Choroid plexus epithelial cell (primary cell): ENCODE measurements at regions not wholly inside any gene's neighbourhood (a gene's known extent, or its start where the extent isn't known, plus 50 kb on each side); places are given as distances from the start of the nearest gene placed in this dataset.

Experiments
- DNase-seq: peaks from one replicate; pipeline ENCODE4 v3.0.0-alpha.2; 2010; ENCODE audit warnings: low read depth
- H3K4me3 ChIP-seq: 2 replicates; pipeline ENCODE4 v1.5.1; 2011; ENCODE audit warnings: low read depth, mild to moderate bottlenecking, control low read depth, low read length, moderate library complexity
- TF ChIP-seq, protein P1 (sequence below): conservative IDR thresholded peaks from 2 replicates; pipeline ENCODE4 v1.5.1; 2011; ENCODE audit warnings: low read depth, mild to moderate bottlenecking, control low read depth, inconsistent platforms, low read length, moderate library complexity

DNA sequence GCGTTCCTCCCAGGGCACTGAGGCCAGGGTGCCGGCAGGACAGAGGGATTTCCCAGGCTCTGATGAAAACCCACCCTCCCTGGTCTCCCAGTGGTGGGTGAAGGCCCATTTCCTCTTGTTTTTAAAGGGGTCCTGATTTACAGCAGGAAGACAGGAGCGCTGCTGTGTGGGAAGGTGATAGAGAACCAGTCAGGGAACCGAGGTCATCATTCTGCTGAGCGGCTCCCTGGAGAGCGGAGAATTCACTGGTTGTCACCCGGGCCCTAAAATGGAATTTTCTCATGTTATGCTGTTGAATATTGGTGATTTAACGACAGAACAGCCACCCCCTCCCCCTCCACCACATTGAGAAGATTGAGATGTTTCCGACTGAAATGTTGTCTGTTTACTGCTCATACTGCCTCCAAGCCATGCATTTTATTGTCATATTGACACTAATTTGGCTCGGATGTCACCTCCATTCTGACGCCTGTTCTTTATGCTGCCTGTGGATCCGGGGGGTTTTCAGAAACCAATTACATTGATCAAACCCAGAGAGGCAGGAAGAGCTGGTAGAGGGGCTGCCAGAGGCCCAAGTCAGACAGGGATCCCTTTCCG, 225.2 kb downstream of the GLI2 start:
- no peak for DNase-seq
- H3K4me3 ChIP-seq = no peak overlapping the region
- TF ChIP-seq, protein P1, sequence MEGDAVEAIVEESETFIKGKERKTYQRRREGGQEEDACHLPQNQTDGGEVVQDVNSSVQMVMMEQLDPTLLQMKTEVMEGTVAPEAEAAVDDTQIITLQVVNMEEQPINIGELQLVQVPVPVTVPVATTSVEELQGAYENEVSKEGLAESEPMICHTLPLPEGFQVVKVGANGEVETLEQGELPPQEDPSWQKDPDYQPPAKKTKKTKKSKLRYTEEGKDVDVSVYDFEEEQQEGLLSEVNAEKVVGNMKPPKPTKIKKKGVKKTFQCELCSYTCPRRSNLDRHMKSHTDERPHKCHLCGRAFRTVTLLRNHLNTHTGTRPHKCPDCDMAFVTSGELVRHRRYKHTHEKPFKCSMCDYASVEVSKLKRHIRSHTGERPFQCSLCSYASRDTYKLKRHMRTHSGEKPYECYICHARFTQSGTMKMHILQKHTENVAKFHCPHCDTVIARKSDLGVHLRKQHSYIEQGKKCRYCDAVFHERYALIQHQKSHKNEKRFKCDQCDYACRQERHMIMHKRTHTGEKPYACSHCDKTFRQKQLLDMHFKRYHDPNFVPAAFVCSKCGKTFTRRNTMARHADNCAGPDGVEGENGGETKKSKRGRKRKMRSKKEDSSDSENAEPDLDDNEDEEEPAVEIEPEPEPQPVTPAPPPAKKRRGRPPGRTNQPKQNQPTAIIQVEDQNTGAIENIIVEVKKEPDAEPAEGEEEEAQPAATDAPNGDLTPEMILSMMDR = no peak

DNA sequence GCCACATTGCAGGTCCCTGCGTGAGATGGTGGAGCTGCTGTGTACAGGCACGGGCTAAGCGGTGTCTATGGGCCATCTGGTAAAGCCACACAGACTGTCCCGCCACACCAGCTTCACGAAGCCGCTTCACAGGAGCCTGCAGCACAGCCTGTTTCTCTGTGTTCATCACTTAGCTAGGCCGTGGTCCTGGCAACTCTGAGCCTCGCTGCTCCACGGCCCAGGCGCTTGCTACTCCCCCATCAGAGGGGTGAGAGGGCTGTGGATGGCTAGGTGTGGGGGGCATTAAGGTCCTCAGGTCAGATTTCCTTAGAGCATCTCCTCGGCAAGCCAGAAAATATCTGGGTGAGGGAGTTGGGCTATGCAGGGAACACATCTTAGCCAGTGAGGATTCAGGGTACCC, 225.7 kb downstream of the GLI2 start:
- TF ChIP-seq, protein P1 = no peak
- no peak for DNase-seq
- H3K4me3 ChIP-seq = no peak overlapping the region

DNA sequence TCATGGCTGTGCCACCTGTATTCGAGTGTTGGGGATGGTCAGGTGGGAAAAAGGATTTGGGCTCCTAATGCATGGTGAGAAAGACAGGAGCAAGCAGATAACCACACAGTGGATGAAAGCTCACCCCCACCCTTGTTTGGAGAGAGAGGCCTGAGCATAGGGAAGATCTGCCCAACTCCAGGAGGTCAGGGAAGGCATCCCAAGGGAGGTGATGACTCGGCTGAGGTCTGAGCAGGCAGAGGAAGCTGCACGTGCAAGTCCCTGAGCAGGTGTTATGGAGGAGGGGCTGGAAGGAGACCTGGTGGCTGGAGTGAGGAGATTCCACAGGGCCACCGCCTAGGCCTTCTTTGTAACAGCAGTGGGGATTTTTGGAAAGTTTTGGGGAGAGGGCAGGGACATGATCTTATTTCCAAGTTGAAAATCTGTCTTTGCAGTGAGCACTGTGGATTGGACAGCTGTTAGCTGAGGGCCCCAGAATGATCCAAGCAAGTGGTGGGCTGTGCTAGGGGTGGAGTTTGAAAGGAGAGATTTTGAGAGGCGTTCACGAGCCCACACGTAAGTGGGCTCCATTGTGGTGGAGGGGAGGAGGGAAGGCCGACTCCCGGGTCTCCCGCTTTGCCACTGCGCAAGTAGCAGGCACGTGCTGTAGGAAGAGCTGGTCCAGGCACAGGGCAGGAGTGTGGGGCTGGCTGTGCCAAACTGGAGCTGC, 228.5 kb downstream of the GLI2 start:
- DNase-seq = no peak
- TF ChIP-seq, protein P1 = no peak
- no peak overlapping the region for H3K4me3 ChIP-seq

GRCh38 chr2:120964819-120965218, 229.2 kb downstream of the GLI2 start:
- DNase-seq = no peak
- TF ChIP-seq, protein P1 = no peak
- H3K4me3 ChIP-seq = no peak overlapping the region

DNA sequence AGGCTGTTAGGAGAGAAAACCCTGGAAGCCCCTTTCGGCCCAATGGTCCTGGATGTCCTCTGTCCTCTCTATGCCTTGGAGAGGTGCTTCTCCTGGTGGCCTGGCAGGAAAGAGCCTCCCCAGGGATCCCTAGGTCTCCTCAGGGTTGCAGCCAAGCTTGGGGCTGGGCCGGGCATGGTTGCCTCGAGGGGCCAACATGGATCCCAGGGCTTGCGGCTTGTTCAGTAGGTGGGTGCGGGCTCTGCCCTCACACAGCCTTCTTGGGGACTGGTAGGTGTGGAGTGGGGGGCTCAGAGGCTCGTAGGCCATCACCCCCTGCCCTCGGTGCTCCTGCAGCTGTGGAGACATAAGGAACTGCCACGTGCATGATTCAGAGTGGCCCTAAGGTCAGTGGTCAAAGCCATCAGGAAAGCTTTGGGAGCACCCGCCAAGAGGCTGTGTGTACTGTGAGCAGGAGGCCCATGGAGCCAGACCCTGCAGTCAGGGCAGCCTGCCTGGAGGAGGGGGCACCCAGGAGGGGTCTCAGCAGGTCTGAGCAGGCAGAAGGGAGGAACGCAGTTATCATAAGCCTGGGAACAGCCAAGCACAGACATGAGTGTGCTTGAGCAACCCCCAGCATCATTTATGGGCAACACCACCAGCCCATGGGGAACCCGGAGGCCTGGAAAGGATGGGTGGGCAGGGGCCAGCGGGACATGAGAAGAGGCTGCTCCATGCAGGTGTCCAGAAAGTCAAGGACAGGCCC, 231.0 kb downstream of the GLI2 start:
- TF ChIP-seq, protein P1 = no peak
- no peak overlapping the region for H3K4me3 ChIP-seq
- no peak for DNase-seq

DNA sequence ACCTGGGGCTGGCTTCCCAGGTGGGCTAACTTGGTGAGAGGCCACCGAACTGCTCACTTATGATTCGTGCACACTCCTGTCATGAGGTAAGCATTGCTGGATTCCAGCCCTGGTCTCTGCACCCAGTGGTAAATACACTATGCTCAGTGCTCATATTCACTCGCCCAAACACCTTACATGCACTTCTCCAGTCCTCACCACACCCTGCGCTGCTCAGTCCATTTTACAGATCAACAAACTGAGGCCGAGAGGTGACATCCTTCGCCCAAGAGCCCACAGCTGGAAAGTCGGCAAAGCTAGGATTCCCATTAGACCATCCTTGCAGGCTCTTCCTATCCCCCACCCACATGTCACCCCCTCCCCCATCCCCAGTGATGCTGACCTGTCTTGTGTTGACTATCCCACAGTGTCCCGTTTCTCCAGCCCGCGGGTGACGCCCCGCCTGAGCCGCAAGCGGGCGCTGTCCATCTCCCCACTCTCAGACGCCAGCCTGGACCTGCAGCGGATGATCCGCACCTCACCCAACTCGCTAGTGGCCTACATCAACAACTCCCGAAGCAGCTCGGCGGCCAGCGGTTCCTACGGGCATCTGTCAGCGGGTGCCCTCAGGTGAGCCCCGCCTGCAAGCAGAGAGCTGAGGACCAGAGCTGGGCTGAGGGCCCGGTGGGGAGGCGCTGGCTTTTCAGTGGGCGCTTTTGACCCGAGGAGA, 232.8 kb downstream of the GLI2 start:
- no peak overlapping the region for H3K4me3 ChIP-seq
- TF ChIP-seq, protein P1 = no peak

More for the DNA sequence above, 232.8 kb downstream of the GLI2 start:
- no peak for DNase-seq
